Psoas muscle (tissue), 7 donors: ENCODE measurements at regions not wholly inside any gene's neighbourhood (a gene's known extent, or its start where the extent isn't known, plus 50 kb on each side); places are given as distances from the start of the nearest gene placed in this dataset.

Experiments used
- ATAC-seq, 4 donors: fragments of 200-7000 bp; cut with Tn5 transposase; one replicate each; pipeline ENCODE4 v1.9.1; 2020; ENCODE audit warnings: moderate library complexity in 3 of 4, mild to moderate bottlenecking in 2 of 4
- DNase-seq, 2 donors: peaks; one replicate each; pipeline ENCODE4 v3.0.0-alpha.2; 2020
- H3K27ac ChIP-seq: fragments of 200-600 bp; one replicate; pipeline ENCODE4 v1.8.0; 2022
- H3K27me3 ChIP-seq, 3 donors: fragments of 200-600 bp in 1 of 3; one replicate each; pipeline versions ENCODE4 v1.6.1 to v1.8.0; 2013 to 2022; ENCODE audit warnings: low read length in 2 of 3, mild to moderate bottlenecking in 2 of 3, moderate library complexity in 1 of 3; ENCODE audit not compliant: insufficient read depth in 3 of 3
- H3K36me3 ChIP-seq, 2 donors: fragments of 200-600 bp in 1 of 2; one replicate each; pipeline versions ENCODE4 v1.6.1 to v1.8.0; 2013 to 2022; ENCODE audit warnings: low read depth in 1 of 2, mild to moderate bottlenecking in 1 of 2, moderate library complexity in 1 of 2; ENCODE audit not compliant: insufficient read depth in 1 of 2
- H3K4me1 ChIP-seq: fragments of 200-600 bp; one replicate; pipeline ENCODE4 v1.8.0; 2022
- H3K4me3 ChIP-seq: fragments of 200-600 bp; one replicate; pipeline ENCODE4 v1.8.0; 2022; ENCODE audit warnings: mild to moderate bottlenecking
- H3K9me3 ChIP-seq: fragments of 200-600 bp; one replicate; pipeline ENCODE4 v1.8.0; 2022
- CTCF ChIP-seq: fragments of 200-600 bp; IDR thresholded peaks from one replicate; pipeline ENCODE4 v1.8.0; 2022; ENCODE audit warnings: antibody characterized with exemption
- WGBS, 3 donors: extraction: QIAGEN DNeasy Blood & Tissue Kit; methylation state at CpG; one replicate each; pipeline versions ENCODE4 v1.1.6 to v1.1.7; 2013; 5-methylcytosine and 5-hydroxymethylcytosine counted together
- intact Hi-C, 2 donors: fragments of 100-400 bp; cut with DNase I; formaldehyde crosslinking; loops; one replicate each; pipeline versions ENCODE4 v1.11.0 to v1.14.2; 2022
- donor health status: healthy with polysubstance abuse.
- donor health status: DM: no; HTN: no; CAD: no; lungs with moderate emphysema.
- donor health status: Bipolar disorder and iron deficiency.
- donor health status: healthy.
- donor health status: DM: yes; HTN: yes; CAD: no.
- donor health status: DM: no; HTN: no; CAD: no.
- donor health status: DM: yes; HTN: yes; CAD: no.

GRCh38 chr16:17817943-17818342 lies 347.2 kb upstream of the XYLT1 start:
- Histone ChIP-seq H3K36me3 (no peaks in the 10 kb centered on the region), H3K27ac (no peak overlapping the region), H3K4me3 (no peak overlapping the region), H3K9me3 (no peaks in the 10 kb centered on the region), H3K4me1 (no peaks in the 10 kb centered on the region), H3K27me3 (peaks cover 0 to 2% (median 0%) of the 10 kb centered on the region in 3 donors)
- no peak for TF ChIP-seq CTCF
- ATAC-seq (no peak), DNase-seq (no peak)
- 70 to 83% (median 74%) methylated on average over 2 of the region's 2 CpGs for WGBS, 3 donors
- intact Hi-C loops: no loop called here

GRCh38 chr16:17817260-17817659 lies 346.5 kb upstream of the XYLT1 start:
- DNase-seq: no peak
- WGBS, 3 donors: 28 to 29% (median 29%) methylated on average over 1 of the region's 1 CpG
- no peak for TF ChIP-seq CTCF
- intact Hi-C loops: no loop called here
- Histone ChIP-seq H3K27me3 (peaks cover 0 to 2% (median 0%) of the 10 kb centered on the region in 3 donors), H3K4me3 (no peak overlapping the region), H3K27ac (no peak overlapping the region), H3K4me1 (no peaks in the 10 kb centered on the region), H3K36me3 (no peaks in the 10 kb centered on the region), H3K9me3 (no peaks in the 10 kb centered on the region)
- no peak for ATAC-seq

- no peaks in the 10 kb centered on the region for H3K4me1 ChIP-seq
- no peak for TF ChIP-seq CTCF
- no peak overlapping the region for H3K27ac ChIP-seq
- DNase-seq: no peak
- WGBS, 3 donors: 45 to 74% (median 53%) methylated on average over 1 of the region's 1 CpG
- H3K9me3 ChIP-seq: no peaks in the 10 kb centered on the region
- no peak overlapping the region for H3K4me3 ChIP-seq
- intact Hi-C loops: no loop called here
- no peaks in the 10 kb centered on the region for H3K27me3 ChIP-seq
- no peak for ATAC-seq
- H3K36me3 ChIP-seq: no peaks in the 10 kb centered on the region
These were observed 342.0 kb upstream of the XYLT1 start for GRCh38 chr16:17812771-17813170.

- no peak overlapping the region for H3K27ac ChIP-seq
- intact Hi-C loops: no loop called here
- no peak for DNase-seq
- 45 to 51% (median 47%) methylated on average over 8 of the region's 8 CpGs for WGBS, 3 donors
- H3K27me3 ChIP-seq: peaks cover 0 to 1% (median 0%) of the 10 kb centered on the region in 3 donors
- no peaks in the 10 kb centered on the region for H3K36me3 ChIP-seq
- ATAC-seq: no peak
- TF ChIP-seq CTCF: no peak
- H3K4me3 ChIP-seq: no peak overlapping the region
- H3K4me1 ChIP-seq: no peaks in the 10 kb centered on the region
- H3K9me3 ChIP-seq: no peaks in the 10 kb centered on the region
These were observed 334.1 kb upstream of the XYLT1 start for GRCh38 chr16:17804857-17805256.

- no peaks in the 10 kb centered on the region for H3K9me3 ChIP-seq
- peaks cover 0 to 1% (median 0%) of the 10 kb centered on the region in 3 donors for H3K27me3 ChIP-seq
- DNase-seq (no peak), ATAC-seq (no peak)
- intact Hi-C loops: no loop called here
- TF ChIP-seq CTCF: no peak
- H3K4me3 ChIP-seq: no peak overlapping the region
- WGBS, 3 donors: 43 to 61% (median 55%) methylated on average over 5 of the region's 5 CpGs
- no peaks in the 10 kb centered on the region for H3K36me3 ChIP-seq
- H3K4me1 ChIP-seq: no peaks in the 10 kb centered on the region
- H3K27ac ChIP-seq: no peak overlapping the region
These were observed 333.1 kb upstream of the XYLT1 start for GRCh38 chr16:17803625-17804410.
